RWPE1 (cell line): ENCODE measurements at regions not wholly inside any gene's neighbourhood (a gene's known extent, or its start where the extent isn't known, plus 50 kb on each side); places are given as distances from the start of the nearest gene placed in this dataset.

Experiments used
- CTCF ChIA-PET: fragments of 350-600 bp; sonication (Branson Sonifier 250); formaldehyde crosslinking; extraction: SDS; loops from one replicate; lab custom pipeline; 2021; lab: Yijun Ruan, JAX
- POLR2A ChIA-PET: fragments of 400-600 bp; formaldehyde crosslinking; extraction: SDS; loops from one replicate; lab custom pipeline; 2020; ENCODE audit warnings: antibody characterized with exemption; ENCODE audit not compliant: low non-redundant PET; lab: Yijun Ruan, JAX
- DNase-seq: peaks from one replicate; pipeline ENCODE4 v3.0.0; 2012; ENCODE audit warnings: low spot score
- H3K27ac ChIP-seq: fragments of 450-650 bp; 2 replicates; pipeline ENCODE4 v1.5.1; 2017
- CTCF ChIP-seq: fragments of 450-650 bp; conservative IDR thresholded peaks from 2 replicates; pipeline ENCODE4 v1.5.1; 2017; ENCODE audit warnings: low read depth, mild to moderate bottlenecking

GRCh38 chr13:57823704-57824103, 192.2 kb downstream of the PCDH17 start:
- ChIA-PET CTCF (no interaction called here), POLR2A (no interaction called here)
- no peak overlapping the region for H3K27ac ChIP-seq
- DNase-seq = no peak
- no peak for TF ChIP-seq CTCF

GRCh38 chr13:57824121-57824520, 192.6 kb downstream of the PCDH17 start:
- H3K27ac ChIP-seq = no peak overlapping the region
- no peak for DNase-seq
- no peak for TF ChIP-seq CTCF
- CTCF ChIA-PET = no interaction called here
- POLR2A ChIA-PET = no interaction called here

GRCh38 chr13:57825066-57825465, 193.5 kb downstream of the PCDH17 start:
- CTCF ChIA-PET = no interaction called here
- DNase-seq = no peak
- POLR2A ChIA-PET = no interaction called here
- H3K27ac ChIP-seq = no peak overlapping the region
- no peak for TF ChIP-seq CTCF

DNA sequence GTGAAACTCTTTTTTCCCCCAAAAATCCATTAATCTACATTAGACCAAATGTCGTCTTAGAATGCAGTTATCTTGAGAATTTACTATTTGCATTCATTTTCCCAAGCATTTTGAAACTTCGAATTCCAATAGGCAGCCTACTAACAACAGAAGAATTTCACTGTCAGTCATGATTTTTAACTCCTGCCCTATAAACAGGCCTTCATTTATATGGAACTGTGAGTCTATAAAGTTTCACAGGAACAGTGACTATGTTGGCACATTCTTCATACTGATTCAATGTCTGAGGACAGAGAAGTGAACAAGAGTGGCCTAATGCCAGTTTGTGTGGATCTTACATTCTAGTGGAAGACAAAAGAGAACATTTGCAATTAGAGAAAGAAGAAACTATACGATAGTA, 198.0 kb downstream of the PCDH17 start:
- POLR2A ChIA-PET = no interaction called here
- TF ChIP-seq CTCF = no peak
- DNase-seq = no peak
- H3K27ac ChIP-seq = no peak overlapping the region
- CTCF ChIA-PET = no interaction called here

DNA sequence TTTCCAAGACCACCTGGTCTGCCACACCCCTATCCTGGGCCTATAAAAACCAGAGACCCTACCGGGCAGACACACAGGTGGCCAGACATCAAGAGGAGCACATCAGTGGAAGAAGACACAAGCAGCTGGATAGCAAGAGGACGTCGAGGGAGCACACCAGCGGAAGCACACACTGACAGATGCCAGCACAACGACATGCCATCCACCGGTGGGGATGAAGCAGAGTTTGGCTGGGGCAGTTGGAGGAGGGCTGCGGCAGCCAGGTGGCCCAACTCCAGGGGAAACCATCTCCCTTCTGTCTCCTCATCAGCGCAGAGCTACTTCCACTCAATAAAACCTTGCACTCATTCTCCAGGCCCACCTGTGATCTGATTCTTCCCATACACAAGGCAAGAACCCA, 200.6 kb downstream of the PCDH17 start:
- no peak for DNase-seq
- H3K27ac ChIP-seq = no peak overlapping the region
- ChIA-PET CTCF (no interaction called here), POLR2A (no interaction called here)
- no peak for TF ChIP-seq CTCF

GRCh38 chr13:57837801-57838200, 206.3 kb downstream of the PCDH17 start:
- DNase-seq = no peak
- H3K27ac ChIP-seq = no peak overlapping the region
- TF ChIP-seq CTCF = no peak
- ChIA-PET POLR2A (no interaction called here), CTCF (no interaction called here)

GRCh38 chr13:57843521-57843920, 212.0 kb downstream of the PCDH17 start:
- DNase-seq = no peak
- no peak overlapping the region for H3K27ac ChIP-seq
- CTCF ChIA-PET = interaction anchor here (0.6 kb wide), 1 partner anchor 28 kb away, joined by 3 read pairs; no protein-coding TSS in a partner anchor
- POLR2A ChIA-PET = no interaction called here
- TF ChIP-seq CTCF = no peak
